GM19025 (cell line): ENCODE measurements at regions not wholly inside any gene's neighbourhood (a gene's known extent, or its start where the extent isn't known, plus 50 kb on each side); places are given as distances from the start of the nearest gene placed in this dataset.
"Not testable (repeated sequence)": the region's sequence is repeated elsewhere in the genome, so short reads cannot be mapped to it uniquely, and the experiment has no call there.

Source experiments
- ATAC-seq: cut with Tn5 transposase; IDR thresholded peaks from one replicate; pipeline ENCODE4 v1.9.1; 2021; ENCODE audit warnings: mild to moderate bottlenecking, low read depth, moderate library complexity; ENCODE audit not compliant: unreplicated experiment

DNA sequence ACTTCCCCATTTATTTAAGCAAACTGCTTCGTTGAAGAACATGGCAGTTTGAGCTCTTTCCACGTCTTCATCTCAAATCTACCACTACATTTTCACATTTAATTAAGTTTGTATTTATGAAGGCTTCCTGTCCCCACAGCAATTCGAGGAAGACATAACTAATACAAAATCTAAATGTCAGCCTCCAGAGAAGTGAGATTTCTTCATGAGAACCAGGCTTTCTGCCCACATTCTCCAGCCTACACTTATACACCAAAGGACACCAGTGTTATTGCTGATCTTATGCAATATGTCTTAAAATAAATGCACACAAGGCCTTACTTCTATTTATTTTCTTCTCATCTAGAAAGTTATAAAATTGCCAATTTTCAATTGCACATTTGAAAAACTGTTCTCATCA, 1209.3 kb upstream of the FAM98A start:
- ATAC-seq: no peak

DNA sequence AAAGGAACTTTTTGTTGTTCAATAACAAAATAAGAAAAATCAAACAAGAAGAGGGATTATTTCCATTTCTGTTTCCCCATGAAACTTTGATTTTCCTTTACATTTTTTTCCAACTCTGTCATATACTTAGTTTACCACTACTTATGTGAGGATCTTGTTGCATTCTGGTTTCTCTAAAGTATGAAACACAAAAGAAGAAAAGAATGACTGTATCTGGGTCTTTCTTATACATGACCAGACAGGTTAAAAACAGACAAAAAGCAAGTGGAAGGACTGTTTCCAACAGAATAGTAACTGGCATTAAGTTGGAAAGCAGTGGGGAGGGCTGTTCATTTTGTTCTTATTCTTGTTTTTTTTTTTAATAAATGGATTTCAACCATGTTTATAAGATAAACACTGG, 1207.8 kb upstream of the FAM98A start:
- no peak for ATAC-seq

DNA sequence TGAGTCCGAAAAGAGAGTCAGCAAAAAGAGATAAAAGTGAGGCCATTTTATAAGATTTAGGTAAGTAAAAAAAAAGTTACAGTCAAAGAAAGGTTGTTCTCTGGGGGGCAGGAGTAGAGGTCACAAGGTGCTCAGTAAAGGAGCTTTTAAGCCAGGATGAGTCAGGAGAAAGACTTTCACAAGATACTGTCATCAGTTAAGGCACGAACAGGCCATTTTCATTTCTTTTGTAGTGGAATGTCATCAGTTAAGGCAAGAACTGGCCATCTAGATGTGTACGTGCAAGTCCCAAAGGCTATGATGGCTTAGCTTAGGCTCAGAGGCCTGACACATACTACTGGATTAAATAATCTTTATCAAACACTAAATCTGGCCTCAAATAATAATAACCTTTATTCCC, 1207.3 kb upstream of the FAM98A start:
- ATAC-seq: no peak

DNA sequence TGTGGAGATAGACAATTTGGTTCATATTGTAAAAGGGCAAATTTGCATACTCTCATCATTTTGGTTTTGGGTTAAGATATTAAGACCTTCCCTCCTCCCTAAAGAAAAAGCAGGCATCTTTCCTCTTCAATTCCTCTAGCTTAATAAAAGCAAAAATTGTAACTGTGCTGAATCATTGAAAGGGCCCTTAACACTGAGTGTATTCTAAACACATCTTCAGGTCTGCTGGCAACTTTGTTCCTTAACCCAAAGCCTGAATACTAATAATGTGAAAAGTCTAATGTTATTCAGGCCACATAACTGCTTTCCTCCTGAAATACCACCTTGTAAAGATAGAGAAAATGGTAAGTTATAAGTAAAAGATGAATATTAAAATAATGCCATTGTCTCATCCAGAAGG, 1200.5 kb upstream of the FAM98A start:
- ATAC-seq: no peak

DNA sequence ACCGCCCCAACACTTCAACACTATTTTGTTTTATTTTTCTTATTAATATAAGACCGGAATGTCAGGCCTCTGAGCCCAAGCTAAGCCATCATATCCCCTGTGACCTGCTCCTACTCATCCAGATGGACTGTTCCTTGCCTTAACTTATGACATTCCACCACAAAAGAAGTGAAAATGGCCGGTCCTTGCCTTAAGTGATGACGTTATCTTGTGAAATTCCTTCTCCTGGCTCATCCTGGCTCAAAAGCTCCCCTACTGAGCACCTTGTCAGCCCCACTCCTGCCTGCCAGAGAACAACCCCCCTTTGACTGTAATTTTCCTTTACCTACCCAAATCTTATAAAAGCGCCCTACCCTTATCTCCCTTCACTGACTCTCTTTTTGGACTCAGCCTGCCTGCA, 1196.5 kb upstream of the FAM98A start:
- ATAC-seq: not testable (repeated sequence)

DNA sequence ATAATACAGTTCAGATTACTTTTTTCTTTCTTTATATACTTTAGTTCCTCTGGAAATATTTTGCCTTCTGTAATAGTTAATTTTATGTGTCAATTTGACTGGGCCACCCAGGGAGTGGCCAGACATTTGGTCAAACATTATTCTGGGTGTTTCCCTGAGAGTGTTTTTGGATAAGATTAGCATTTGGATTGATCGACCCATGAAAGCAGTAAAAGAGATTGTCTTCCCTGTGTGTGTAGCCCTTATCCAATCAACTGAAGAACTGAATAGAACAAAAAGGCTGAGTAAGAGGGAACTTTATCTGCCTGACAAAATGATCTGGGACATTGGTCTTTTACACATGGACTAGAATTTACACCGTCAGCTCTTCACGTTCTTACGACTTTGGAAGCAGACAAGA, 1190.1 kb upstream of the FAM98A start:
- no peak for ATAC-seq

DNA sequence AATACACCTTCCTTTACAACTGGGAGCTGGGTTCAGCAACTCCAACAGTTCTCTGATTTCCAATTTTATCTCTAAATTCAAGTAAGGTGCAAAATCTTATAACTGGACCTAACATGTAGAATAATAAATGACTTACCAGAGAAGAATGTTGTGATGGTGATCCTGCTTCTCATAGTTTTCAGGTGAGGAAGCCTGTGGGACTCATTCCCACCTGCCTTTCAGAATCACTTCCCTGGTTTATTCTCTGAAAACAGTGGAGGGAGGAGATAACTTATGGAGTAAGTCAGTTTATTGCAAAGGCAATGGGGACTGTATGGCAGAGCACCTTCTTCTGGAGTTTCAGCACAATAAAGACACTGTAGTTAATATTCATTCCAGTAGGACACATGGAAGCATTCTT, 1188.2 kb upstream of the FAM98A start:
- ATAC-seq: no peak

DNA sequence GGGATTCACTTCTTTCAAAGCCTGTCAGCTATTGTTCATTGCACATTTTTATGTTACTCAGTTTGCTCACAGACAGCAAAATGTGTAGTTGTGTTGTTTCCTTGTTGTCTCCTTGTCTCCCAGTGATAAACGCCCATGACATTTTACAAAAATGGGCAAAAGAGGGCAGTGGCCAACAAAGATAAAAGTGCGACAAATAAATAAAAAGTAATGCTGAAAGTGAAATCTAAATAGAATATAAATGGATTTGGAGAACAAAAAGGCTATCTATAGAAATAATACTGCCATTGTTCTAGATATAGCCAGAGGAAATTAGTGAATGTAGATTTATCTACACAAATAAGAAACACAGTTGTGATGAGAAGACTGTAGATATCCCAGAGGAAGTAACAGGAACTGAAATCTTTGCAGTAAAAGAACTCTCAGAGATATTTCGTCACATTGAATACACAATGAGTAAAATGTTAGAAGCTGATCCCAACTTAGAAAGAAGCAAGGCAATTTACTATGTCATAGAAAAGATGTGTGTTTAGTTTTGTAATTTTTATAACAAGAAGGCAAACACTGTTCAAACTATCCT, 1186.2 kb upstream of the FAM98A start:
- ATAC-seq: no peak

DNA sequence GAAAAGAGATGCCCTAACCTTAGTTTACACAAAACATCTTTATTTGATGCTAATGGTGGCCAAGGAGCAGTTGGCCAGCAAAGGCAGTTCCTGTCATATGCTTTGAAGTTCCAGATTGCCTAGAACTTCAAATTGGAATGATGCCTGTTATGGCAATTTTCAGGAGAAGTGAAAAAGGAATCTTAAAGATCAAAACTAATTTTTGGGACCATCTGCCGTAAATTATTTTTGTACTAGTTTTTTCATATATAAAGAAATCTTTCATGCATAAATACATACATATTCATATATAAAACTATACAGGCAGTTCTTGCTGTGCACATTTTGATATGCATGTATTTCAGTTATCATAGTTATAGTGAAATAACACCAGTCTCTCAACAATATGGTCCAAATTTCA, 1185.6 kb upstream of the FAM98A start:
- no peak for ATAC-seq

DNA sequence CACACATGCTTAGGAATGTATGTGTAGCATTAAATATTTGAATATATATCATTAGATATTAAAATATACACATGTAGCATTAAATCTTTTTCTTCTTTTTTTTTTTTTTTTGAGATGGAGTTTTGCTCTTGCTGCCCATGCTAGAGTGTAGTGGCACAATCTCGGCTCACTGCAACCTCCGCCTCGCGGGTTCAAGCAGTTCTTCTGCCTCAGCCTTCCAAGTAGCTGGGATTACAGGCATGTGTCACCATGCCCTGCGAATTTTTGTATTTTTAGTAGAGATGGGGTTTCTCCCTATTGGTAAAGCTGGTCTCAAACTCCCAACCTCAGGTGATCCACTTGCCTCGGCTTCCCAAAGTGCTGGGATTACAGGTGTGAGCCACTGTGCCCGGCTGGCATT, 1151.6 kb upstream of the FAM98A start:
- ATAC-seq: not testable (repeated sequence)

DNA sequence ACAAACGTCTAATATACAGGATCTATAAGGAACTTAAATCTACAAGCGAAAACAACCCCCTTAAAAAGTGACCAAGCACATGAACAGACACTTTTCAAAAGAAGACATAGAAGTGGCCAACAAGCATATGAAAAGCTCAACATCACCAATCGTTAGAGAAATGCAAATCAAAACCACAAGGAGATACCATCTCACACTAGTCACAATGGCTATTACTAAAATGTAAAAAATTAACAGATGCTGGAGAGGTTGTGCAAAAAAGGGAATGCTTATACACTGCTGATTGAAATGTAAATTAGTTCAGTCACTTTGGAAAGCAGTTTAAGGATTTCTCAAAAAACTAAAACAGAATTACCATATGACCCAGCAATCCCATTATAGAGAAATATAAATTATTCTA, 1148.5 kb upstream of the FAM98A start:
- no peak for ATAC-seq

DNA sequence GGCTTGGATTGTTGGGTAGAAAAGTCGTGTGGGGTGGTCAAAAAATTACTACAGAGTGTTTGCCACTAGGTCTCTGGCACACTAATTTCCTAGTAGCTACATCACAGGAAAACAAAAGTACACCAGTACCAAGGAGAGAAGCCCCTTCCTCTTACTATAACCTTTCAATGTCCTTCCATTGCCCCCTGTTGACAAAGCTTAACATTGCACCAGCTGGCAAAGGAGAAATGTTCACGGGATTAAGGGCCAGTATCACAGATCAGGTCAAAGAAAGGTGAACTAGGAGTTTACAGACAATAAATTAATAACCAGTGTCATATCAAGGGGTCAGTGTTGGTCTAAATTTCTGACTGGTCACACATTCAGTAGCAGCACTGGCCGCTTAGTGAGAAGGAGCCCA, 1139.6 kb upstream of the FAM98A start:
- no peak for ATAC-seq

DNA sequence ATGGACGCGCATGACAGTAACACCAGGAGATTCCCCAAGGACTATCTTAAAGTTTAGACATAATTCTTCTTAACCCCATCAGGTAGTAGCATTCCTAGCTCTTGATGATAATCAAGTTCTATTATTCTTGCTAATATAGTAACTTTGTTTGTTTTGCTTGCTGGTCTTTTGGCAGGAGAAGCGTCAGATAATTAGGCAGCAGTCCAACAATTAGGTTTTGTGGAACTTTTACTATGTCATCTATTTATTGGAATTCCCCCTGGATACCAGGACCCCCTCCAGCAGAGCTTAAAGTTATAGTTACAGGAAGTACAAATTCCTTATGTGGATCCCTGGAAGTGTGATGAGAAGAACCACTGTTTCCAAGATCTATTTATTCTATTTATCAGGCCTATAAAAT, 1138.0 kb upstream of the FAM98A start:
- no peak for ATAC-seq

DNA sequence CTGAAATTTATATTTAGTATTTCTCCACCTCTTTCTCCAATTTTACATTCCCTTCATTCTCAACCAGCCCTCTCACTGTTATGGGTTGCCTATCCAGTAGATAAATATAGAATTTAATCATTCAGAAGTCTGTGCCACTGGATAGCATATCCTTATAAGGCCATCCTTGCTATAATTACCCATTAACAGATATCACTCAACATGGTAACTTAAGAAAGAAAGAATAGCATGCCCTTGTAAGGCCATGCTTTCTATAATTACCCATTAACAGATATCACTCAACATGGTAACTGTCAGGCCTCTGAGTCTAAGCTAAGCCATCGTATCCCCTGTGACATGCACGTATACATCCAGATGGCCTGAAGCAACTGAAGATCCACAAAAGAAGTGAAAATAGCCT, 1137.4 kb upstream of the FAM98A start:
- ATAC-seq: no peak

DNA sequence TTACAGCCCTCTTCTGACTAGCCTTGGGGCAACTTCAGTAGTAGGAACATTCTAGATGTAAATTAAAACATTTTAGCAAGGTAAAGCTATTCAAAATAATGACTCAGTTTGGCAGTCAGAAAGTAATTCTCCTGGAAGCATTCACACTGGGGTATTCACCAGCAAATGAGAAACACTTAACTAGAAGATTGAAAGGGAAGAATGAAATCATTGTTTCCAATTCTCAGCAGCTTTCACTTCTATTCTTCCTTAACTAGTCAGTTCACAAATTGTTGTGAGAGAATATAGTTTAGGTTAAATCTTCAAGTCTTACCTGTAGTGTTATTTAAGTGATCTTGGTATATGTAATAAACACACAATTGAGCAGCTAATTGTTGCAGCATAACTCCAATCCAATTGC, 1135.6 kb upstream of the FAM98A start:
- ATAC-seq: no peak

DNA sequence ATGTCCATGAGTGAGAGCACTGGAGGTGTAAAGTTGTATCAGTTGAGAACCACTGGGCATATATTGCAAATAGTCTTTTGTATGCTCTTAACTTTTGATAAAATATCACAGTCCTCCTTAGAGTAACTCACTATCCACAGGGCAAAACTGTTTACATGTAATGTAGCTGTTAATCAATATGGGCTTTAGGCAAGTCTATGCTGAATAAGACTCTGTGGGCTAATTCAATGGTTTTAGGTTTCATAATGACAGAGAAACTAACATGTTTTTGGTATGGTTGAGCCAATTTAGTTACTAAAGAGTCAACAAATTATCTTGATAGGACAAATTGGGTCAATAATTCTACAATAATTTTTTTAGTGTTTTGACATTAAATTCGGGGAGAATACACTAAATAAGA, 1134.9 kb upstream of the FAM98A start:
- ATAC-seq: no peak

DNA sequence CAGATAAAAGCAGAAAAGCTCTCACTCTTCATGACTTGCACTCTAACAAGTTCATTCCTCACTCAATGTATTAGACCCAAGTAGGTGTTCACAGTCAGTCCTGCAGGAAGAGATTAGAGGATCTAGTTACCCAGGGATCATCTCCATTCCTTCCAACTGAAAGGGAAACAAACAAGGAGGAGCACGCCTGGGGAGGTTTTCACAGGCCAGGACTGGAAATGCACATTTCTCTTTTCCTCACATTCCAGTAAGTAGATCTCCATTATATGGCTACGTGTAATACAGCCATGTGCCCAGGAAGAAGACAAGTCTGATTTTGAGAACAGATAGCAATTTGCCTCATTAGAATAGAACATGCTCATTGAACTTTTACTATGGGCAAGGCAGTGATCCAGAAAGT, 1132.2 kb upstream of the FAM98A start:
- no peak for ATAC-seq

DNA sequence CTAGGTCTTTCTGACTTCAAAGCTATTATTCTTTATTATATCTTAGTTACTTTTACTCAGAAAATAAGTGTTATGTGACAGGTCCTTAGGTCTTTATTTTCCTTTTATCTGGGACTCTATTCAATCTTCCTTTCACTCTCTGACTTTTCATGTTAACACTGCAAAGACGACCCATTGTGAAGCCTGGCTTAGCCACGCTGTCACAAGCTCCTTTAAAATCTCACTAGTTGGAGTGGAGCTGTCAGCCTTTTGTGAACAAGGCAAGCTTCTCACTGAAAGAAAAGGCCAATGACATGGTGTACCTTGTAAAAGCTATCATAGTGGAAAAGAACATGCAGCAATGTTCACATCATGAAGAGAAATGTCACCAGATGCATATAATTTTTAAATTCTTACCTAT, 1130.7 kb upstream of the FAM98A start:
- ATAC-seq: no peak

DNA sequence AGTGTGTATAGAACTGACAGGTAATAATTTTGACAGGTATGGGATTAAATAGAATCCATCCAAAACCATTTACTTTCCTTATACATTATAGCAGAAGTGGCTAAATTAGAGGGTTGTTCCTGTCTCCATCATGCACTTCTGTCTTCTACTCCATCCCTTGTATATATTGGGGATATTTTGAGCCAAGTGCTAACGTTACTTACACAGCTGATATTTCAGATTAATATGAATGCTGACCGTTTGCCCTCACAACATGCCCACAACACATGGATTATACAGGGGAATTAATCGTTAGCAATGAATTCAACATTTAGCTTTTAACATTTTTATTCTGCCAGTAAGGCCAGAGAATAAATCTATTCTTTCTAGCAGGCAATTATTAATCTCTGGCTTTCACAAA, 1125.0 kb upstream of the FAM98A start:
- no peak for ATAC-seq

DNA sequence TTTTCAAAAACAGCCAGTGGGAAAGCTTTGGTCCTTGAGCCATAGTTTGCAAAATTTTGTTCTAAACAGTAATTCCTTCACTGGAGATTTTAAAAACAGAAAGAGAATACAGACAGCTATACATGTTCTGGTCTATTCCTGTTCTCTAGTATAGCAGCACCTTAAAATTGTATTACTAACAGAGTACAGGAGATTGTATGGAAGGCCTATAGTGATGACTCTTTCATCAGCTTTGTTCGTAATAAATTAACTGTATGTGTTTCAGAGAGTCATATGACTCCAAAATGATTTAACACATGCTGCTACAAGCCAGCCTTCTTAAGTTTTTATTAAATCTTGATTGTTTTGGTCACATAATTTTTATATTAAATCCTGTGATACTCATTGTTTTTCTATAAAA, 1124.6 kb upstream of the FAM98A start:
- no peak for ATAC-seq

DNA sequence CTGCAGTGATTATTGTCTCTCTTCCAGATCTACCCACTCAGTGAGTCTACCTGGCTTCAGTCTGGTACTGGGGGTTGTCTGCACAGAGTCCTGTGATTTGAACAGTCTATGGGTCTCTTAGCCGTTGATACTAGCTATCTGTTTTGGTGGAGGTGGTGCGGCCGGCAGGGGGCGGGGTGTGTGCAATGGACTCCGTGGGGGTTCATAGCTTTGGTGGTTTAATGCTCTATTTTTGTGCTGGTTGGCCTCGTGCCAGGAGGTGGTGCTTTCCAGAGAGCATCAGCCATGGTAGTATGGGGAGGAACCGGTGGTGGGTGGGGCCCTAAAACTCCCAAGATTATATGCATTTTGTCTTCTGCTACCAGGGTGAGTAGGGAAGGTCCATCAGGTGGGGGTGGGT, 1120.1 kb upstream of the FAM98A start:
- no peak for ATAC-seq

DNA sequence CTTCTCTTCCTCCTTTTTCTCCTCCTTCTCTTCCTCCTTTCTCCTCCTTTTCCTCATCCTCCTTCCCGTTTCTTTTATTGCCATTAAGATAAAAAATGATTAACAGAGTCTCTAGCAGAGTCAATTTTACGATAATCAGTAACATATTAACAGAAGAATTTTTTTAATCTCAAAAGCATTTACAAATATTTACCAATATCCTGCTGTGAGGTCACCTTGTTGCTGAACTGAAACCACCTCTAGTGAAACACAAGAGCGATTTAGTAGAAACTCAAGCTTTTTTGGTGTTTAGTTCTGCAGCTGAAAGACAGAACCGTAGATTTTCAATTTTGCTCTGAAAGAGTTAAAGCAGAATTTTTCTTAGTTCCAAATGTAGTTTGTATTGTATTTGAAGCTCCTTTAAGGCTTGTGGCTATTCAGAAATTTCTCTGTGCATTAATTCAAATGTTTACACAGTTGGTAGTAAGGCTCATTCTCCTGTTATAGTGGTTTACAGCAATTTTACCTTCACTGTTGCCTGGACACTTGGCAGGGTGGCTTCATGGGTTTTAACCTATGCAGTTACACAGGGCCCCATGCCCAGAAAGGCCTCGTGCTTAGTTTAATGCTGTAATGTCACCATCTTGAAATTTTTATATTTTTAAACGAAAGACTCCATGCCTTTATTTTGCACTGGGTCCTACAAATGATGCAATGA, 1106.6 kb upstream of the FAM98A start:
- ATAC-seq: peak; percentile 76

DNA sequence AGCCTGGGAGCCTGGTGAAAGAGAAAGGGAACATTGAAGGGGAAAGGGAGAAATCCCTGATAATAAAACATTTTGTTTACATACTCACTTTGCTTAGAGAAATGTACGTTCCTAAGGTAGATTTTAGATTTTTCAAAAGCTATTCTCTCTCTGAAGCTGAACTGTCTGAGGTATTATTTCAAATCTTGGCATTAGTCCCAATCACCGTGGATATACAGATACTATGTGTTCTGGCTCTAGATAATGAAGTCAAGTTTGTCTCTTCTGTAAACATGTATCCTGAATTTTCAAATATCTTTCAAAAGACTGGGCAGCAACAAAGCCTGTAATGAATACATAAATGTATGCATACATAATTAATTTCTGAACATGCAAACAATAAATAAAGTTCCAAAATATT, 1104.2 kb upstream of the FAM98A start:
- ATAC-seq: no peak
